ENCODE measurements at regions not wholly inside any gene's neighbourhood (a gene's known extent, or its start where the extent isn't known, plus 50 kb on each side); places are given as distances from the start of the nearest gene placed in this dataset.

DNA sequence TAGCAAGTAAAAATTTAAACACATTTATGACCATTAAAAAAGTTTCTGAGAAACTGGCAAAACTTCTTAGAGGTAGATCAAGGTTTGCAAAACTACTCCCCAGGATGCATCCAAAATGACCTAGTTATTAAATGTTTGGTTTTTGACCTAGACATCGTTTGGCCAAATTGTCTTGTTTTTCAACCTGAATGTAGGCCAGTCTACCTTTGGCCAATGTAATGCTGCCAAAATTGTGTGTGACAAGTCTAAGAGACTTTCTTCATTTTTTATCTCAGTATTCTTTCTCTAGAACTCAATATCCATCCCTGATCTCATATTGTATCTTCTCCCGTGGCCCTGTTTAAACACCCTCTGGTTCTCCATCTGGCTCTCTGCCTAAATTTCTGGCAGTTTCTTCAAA, 202.0 kb downstream of the CXCL12 start:
- no peaks in the 10 kb centered on the region for H3K79me2 ChIP-seq (ENCODE audit: insufficient read depth, low read length)
- no peak overlapping the region for H3K9ac ChIP-seq (ENCODE audit: low read depth, low read length, poor library complexity, severe bottlenecking)
- no peaks in the 10 kb centered on the region for H3K9me2 ChIP-seq (replicated peaks; ENCODE audit: low read depth, low read length)
- H3K27me3 ChIP-seq (ENCODE audit: insufficient read depth, low read length, poor library complexity, severe bottlenecking), result no peaks in the 10 kb centered on the region
- TF ChIP-seq, protein P1, sequence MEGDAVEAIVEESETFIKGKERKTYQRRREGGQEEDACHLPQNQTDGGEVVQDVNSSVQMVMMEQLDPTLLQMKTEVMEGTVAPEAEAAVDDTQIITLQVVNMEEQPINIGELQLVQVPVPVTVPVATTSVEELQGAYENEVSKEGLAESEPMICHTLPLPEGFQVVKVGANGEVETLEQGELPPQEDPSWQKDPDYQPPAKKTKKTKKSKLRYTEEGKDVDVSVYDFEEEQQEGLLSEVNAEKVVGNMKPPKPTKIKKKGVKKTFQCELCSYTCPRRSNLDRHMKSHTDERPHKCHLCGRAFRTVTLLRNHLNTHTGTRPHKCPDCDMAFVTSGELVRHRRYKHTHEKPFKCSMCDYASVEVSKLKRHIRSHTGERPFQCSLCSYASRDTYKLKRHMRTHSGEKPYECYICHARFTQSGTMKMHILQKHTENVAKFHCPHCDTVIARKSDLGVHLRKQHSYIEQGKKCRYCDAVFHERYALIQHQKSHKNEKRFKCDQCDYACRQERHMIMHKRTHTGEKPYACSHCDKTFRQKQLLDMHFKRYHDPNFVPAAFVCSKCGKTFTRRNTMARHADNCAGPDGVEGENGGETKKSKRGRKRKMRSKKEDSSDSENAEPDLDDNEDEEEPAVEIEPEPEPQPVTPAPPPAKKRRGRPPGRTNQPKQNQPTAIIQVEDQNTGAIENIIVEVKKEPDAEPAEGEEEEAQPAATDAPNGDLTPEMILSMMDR (conservative IDR thresholded peaks at IDR 0.05; ENCODE audit: low read length), result no peak
- H3K4me1 ChIP-seq (ENCODE audit: insufficient read depth, low read length, poor library complexity, severe bottlenecking), result no peaks in the 10 kb centered on the region
- no peaks in the 10 kb centered on the region for H3F3A ChIP-seq (ENCODE audit: low read depth)
- H2AFZ ChIP-seq (ENCODE audit: low read length), result no peak overlapping the region
- H3K4me2 ChIP-seq (ENCODE audit: low read depth, low read length, poor library complexity, severe bottlenecking), result no peak overlapping the region
- H3K9me3 ChIP-seq (ENCODE audit: insufficient read depth, low read depth, low read length), result no peaks in the 10 kb centered on the region; the same call in 1 of the 2 replicates
- H3K4me3 ChIP-seq (ENCODE audit: low read length, poor library complexity, severe bottlenecking), result no peak overlapping the region
- no peaks in the 10 kb centered on the region for H4K20me1 ChIP-seq (ENCODE audit: insufficient read depth, low read length, poor library complexity, severe bottlenecking)
- no peaks in the 10 kb centered on the region for H3K36me3 ChIP-seq (ENCODE audit: insufficient read depth, low read length)

DNA sequence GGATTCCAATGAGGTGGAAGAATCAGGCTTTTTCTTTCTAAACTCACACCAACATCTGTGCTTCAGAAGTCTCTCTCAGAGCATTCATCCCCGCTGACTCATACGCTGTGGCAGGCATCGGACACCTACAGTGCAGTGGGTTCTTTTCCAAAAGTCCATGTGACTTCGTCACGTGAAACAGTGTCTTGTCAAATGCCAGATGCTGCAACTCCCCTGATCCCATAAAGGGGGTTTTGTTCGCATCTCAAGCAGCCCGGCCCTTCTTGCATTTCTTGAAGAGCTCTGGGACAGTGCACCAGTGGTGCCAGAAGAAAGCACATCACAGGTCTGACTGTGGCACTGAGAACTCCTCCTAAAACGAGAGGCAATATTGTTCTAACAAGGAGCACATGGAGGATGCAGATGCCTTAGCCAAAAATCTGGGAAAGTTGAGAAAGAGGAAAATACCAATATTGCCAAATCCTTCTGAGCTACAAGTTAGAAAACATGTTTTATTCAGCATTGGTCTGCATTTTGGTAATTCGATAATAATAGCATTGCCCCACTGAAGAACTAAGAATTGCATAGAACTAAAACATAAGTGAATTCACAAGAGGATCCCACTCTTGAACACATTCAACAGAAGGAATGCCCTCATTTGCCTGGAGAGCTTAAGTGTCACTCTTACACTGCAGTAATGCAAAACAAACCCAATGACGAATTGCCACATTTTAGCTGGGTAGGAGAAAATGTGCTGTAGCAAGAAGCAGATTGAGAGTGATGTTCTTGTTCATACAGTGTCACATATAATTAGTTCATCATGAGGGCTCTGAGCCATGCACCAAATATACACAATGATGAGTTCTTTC, 204.4 kb downstream of the CXCL12 start:
- no peak overlapping the region for H3K4me3 ChIP-seq (ENCODE audit: low read length, poor library complexity, severe bottlenecking)
- H3K4me1 ChIP-seq (ENCODE audit: insufficient read depth, low read length, poor library complexity, severe bottlenecking), result no peaks in the 10 kb centered on the region
- no peaks in the 10 kb centered on the region for H4K20me1 ChIP-seq (ENCODE audit: insufficient read depth, low read length, poor library complexity, severe bottlenecking)
- no peak overlapping the region for H2AFZ ChIP-seq (ENCODE audit: low read length)
- no peaks in the 10 kb centered on the region for H3F3A ChIP-seq (ENCODE audit: low read depth)
- no peak overlapping the region for H3K9ac ChIP-seq (ENCODE audit: low read depth, low read length, poor library complexity, severe bottlenecking)
- no peaks in the 10 kb centered on the region; the same call in 1 of the 2 replicates for H3K9me3 ChIP-seq (ENCODE audit: insufficient read depth, low read depth, low read length)
- no peak overlapping the region for H3K4me2 ChIP-seq (ENCODE audit: low read depth, low read length, poor library complexity, severe bottlenecking)
- H3K9me2 ChIP-seq (replicated peaks; ENCODE audit: low read depth, low read length), result no peaks in the 10 kb centered on the region
- TF ChIP-seq, protein P1 (conservative IDR thresholded peaks at IDR 0.05; ENCODE audit: low read length), result no peak
- no peak for TF ChIP-seq EZH2phosphoT487 (IDR thresholded peaks at IDR 0.05; ENCODE audit: borderline replicate concordance)
- H3K27me3 ChIP-seq (ENCODE audit: insufficient read depth, low read length, poor library complexity, severe bottlenecking), result no peaks in the 10 kb centered on the region
- H3K36me3 ChIP-seq (ENCODE audit: insufficient read depth, low read length), result no peaks in the 10 kb centered on the region
- no peaks in the 10 kb centered on the region for H3K79me2 ChIP-seq (ENCODE audit: insufficient read depth, low read length)

DNA sequence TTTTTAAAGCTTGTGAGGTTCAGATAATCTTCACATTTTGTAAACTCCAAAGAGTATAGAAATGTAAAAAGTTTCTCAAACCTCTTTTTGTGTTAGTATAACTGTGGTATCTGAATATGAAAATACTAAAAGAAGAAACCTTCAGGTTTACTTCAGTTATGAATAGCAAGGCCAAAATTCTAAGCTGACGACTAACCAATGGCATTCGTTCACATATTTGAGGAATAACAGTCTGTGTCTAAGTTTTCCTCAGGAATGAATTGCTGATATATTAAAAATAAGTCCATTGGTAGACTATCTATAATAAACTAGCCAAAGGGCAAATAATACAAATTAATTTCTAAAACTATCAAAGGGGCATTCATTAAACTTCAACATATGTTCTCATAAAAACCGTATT, 206.0 kb downstream of the CXCL12 start:
- Histone ChIP-seq H3K9me3 (ENCODE audit: insufficient read depth, low read depth, low read length) (no peaks in the 10 kb centered on the region; the same call in 1 of the 2 replicates), H3K79me2 (ENCODE audit: insufficient read depth, low read length) (no peaks in the 10 kb centered on the region), H3K9ac (ENCODE audit: low read depth, low read length, poor library complexity, severe bottlenecking) (no peak overlapping the region), H3K4me2 (ENCODE audit: low read depth, low read length, poor library complexity, severe bottlenecking) (no peak overlapping the region), H3K4me1 (ENCODE audit: insufficient read depth, low read length, poor library complexity, severe bottlenecking) (no peaks in the 10 kb centered on the region), H3K36me3 (ENCODE audit: insufficient read depth, low read length) (no peaks in the 10 kb centered on the region), H3K9me2 (replicated peaks; ENCODE audit: low read depth, low read length) (no peaks in the 10 kb centered on the region), H3F3A (ENCODE audit: low read depth) (no peaks in the 10 kb centered on the region), H2AFZ (ENCODE audit: low read length) (no peak overlapping the region), H3K4me3 (ENCODE audit: low read length, poor library complexity, severe bottlenecking) (no peak overlapping the region), H3K27me3 (ENCODE audit: insufficient read depth, low read length, poor library complexity, severe bottlenecking) (no peaks in the 10 kb centered on the region), H4K20me1 (ENCODE audit: insufficient read depth, low read length, poor library complexity, severe bottlenecking) (no peaks in the 10 kb centered on the region)
- no peak for TF ChIP-seq EZH2phosphoT487 (IDR thresholded peaks at IDR 0.05; ENCODE audit: borderline replicate concordance)
- TF ChIP-seq, protein P1 (conservative IDR thresholded peaks at IDR 0.05; ENCODE audit: low read length), result no peak
